C4-2B (cell line): ENCODE measurements at regions not wholly inside any gene's neighbourhood (a gene's known extent, or its start where the extent isn't known, plus 50 kb on each side); places are given as distances from the start of the nearest gene placed in this dataset.
A peak's percentile ranks its signal among the peaks of the same experiment; 100 is the strongest.

Source experiments
- H3K27ac ChIP-seq: fragments of 450-650 bp; 2 replicates; pipeline ENCODE4 v1.5.1; 2017
- ZFX ChIP-seq: fragments of 450-650 bp; IDR thresholded peaks from 2 replicates; pipeline ENCODE4 v1.6.1; 2017
- TF ChIP-seq, protein P1 (sequence below): fragments of 450-650 bp; conservative IDR thresholded peaks from 2 replicates; pipeline ENCODE4 v1.5.1; 2017; ENCODE audit warnings: mild to moderate bottlenecking

DNA sequence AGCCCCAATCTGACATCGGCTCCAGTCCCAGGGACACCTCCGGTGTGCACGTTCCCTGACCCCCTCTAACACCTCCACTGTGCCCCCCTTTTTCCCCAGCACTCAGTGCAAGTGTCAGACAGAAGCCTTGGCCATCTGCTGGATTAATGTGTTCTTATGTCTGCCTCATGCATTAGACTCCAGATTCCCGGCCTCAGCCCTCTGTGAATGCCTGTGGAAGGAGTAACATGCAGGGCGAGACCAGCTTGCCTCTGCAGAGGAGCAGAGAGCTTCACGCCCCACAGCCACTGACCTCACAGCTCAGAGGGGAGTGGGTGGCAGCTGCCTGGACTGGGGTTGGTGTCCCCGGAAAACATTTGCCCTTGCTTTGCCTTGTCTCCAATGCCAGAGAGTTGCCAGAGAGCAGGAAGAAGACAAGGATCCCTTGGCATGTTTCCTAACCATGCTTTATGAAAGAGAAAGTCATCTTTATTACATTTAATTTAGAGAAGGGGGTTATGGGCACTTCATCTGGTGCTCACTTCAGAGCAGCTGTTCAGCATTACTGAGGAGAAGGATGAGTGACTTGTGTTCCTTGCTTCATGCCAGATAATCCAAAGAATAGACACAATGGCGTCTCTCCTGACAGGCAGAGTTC is 91.6 kb upstream of the CXCL12 start:
- TF ChIP-seq ZFX = no peak
- TF ChIP-seq, protein P1, sequence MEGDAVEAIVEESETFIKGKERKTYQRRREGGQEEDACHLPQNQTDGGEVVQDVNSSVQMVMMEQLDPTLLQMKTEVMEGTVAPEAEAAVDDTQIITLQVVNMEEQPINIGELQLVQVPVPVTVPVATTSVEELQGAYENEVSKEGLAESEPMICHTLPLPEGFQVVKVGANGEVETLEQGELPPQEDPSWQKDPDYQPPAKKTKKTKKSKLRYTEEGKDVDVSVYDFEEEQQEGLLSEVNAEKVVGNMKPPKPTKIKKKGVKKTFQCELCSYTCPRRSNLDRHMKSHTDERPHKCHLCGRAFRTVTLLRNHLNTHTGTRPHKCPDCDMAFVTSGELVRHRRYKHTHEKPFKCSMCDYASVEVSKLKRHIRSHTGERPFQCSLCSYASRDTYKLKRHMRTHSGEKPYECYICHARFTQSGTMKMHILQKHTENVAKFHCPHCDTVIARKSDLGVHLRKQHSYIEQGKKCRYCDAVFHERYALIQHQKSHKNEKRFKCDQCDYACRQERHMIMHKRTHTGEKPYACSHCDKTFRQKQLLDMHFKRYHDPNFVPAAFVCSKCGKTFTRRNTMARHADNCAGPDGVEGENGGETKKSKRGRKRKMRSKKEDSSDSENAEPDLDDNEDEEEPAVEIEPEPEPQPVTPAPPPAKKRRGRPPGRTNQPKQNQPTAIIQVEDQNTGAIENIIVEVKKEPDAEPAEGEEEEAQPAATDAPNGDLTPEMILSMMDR = no peak
- no peak overlapping the region for H3K27ac ChIP-seq

DNA sequence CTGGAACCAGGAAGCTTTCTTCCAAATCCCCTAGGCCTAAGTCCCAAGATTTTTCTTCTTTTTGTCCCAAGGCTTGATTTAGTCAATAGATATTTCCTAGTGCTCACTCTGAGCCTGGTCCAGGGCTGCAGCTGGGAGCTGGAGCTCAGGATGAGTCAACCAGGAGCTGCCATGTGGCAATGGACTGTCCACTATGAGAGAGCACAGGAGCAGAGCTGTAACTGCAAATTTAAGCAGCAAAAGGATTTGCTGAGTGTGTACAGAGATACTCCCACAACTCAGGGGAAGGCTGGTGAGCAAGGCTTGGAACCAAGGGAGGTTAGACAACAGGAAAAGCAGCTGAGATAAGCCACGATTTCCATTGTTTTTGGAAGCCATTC is 92.1 kb upstream of the CXCL12 start:
- no peak for TF ChIP-seq ZFX
- TF ChIP-seq, protein P1 = no peak
- H3K27ac ChIP-seq = no peak overlapping the region

DNA sequence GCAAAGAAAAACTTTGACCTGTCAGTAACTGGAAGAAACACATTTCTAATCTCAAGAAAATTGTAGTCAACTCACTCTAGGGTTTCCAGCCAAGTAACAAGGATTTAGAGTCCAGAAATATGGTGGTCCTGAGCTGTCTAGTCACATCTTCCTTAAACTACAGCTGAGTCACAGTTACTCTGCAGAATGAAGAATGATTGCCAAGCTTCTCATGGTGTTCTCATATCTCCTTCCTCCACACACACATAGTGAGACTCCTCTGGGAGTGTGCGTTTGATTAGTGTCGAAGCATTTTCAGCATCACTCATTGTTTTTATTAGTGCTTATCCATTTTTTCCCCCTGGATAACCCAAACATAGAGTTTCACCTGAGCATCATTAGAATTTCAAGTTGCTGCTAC is 93.1 kb upstream of the CXCL12 start:
- TF ChIP-seq ZFX = no peak
- TF ChIP-seq, protein P1 = no peak
- no peak overlapping the region for H3K27ac ChIP-seq

DNA sequence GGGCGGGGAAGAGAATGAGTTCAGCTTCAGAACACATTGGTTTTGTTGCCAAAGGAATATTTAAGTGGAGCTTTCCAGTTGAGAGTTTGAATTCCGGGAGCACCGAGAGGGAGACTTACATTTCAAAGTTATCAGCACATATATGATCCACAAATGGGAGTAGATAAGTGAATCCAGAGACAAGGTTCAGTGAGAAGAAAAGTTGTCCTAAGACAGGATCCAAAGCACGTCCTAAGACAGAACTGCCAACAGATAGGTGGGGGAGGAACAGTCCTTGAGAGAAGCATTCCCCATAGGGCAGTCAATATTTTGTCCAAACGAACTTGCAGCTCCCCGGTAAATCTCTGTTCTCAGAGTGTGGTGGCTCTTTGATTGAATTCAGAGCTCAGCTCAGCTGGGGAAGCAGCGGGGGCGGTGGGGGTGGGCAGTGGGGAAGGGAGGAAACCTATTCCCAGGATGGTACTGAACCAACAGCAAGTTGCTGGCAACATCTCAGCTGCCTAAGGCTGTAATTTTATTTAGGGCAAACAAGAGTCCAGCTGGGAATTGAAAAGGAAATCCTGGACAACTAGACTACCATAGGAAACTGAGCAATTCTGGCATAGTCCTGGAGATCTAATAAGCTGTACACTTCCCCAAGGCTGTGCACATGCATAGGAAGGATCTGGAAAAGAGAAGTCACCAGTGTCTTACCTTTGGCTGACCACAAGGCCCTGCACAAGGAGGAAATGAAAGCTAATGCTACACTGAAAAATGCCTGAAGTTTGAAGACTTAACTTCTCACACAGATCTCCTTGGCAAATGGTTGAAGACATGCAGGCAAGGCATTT is 94.2 kb upstream of the CXCL12 start:
- 0 out of 2 replicates have a peak overlapping the region, but pooled peaks have one; percentile 10 for H3K27ac ChIP-seq
- TF ChIP-seq, protein P1 = no peak
- TF ChIP-seq ZFX = no peak

DNA sequence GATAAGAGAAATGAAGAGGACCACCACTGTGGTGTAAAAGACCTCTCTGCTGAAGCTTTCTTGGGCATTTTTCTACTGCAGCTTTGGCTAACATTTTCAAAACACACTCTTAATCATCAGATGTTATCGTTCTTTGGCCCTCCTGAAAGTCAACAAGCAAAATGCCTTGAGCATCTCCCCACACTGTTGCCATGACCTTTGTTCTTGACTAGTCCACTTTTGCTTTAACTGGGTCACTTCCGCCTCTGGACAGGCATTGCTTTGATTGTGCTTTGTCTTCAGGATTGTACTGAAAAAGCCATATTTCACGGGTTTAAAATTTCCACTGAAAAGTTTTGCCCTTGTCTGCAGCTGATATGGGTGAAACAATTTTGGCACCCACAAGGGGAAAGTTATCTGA is 107.8 kb upstream of the CXCL12 start:
- TF ChIP-seq, protein P1 = no peak
- no peak for TF ChIP-seq ZFX
- H3K27ac ChIP-seq = no peak overlapping the region

DNA sequence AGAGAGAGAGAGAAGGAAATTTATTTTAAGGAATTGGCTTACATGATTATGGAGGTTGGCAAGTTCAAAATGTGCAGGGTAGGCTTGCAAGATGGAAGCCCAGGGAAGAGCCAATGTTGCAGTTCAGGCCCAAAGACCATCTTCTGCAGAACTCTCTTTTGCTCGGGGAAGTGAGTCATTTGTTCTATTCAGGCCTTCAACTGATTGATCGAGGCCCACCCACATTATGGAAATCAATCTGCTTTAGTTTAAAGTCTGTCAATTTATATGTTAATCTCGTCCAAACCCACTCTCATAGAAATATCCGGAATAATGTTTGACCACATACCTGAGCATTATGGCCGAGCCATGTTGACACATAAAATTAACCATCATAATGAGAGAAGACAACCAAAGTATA is 113.3 kb upstream of the CXCL12 start:
- no peak overlapping the region for H3K27ac ChIP-seq
- TF ChIP-seq, protein P1 = no peak
- TF ChIP-seq ZFX = no peak

DNA sequence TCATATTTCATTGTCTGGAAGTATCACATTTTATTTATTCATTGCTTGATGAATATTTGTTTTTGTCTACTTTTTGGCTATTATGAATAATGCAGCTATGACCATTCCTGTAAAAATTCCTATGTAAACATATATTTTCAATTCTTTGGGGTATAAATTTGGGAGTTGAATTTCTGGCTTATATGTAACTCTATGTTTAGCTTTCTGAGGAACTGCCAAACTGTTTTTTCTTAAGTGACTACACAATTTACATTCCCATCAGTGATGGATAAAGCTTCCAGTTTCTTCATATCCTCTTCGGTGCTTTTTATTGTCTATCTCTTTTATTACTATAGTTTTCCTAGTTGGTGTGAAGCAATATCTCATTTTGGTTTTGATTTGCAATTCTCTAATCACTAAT is 115.6 kb upstream of the CXCL12 start:
- TF ChIP-seq, protein P1 = no peak
- TF ChIP-seq ZFX = no peak
- H3K27ac ChIP-seq = no peak overlapping the region
